ENCODE measurements at regions not wholly inside any gene's neighbourhood (a gene's known extent, or its start where the extent isn't known, plus 50 kb on each side); places are given as distances from the start of the nearest gene placed in this dataset.

GRCh38 chr6:102352552-102352951 is 959.0 kb downstream of the GRIK2 start:
- ATAC-seq = no peak

DNA sequence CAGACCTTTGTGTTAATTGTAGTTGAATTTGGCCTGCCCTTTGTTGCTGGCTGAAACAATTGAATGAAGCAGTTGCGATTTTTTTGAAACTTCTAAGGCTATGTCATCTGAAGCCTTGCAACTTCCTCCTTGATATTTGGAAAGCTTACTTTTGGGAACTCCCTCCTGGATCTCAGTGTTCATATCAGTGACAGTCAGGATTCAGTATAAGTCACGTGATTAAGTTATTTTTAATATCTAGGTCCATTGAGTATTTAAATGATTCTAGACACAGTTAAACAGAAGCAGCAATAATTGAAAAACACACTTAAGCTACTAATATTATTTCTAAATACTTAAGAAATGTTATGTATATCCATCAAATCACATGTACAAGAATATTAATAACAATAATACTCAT is 951.3 kb downstream of the GRIK2 start:
- ATAC-seq = no peak

- no peak for ATAC-seq
Observed at GRCh38 chr6:102340311-102340710, 946.8 kb downstream of the GRIK2 start.

- ATAC-seq = no peak
Observed at GRCh38 chr6:102333736-102334135, 940.2 kb downstream of the GRIK2 start.

DNA sequence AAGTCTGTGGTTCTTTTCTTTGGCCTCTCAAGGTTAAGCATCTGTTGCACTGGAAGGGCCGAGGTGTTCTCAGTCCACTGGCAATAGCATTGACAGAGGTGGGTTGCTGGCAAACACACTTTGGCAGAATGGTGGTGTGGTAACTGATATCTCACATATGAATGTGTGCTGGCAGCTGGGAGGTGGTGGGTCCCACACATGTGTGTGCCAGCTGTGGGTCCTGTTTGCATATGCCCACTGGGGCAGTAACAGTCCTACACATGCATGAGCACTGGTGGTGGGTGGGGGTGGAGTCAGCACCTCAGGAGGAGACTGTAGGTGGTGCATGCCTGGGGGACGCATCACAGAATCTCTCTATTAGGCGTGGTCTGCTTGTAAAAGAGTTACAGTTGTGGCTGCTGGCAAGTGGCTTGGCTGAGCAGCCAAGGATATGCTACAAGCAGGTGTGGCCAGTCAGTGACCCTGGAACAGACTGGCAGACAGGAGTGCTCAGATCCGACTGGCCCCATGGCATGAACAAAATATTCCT is 934.3 kb downstream of the GRIK2 start:
- no peak for ATAC-seq

DNA sequence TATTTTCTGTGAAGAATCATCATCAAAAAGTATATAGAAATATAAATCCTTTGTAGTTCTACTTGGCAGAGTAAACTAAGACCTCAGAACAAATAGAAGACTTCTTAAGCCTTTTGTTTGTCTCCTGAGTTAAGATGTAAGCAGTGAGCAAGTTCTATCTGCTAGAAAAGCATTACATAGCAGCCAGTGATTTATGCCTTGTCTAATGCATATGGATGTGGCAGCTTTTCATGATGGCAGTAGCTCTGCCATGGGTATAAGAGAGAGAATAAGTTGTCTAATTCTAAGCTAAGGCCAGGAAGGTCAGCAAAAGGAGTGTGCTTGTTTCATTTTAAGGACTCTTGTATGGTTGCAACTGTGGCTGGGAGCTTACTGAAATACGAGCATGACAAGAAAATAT is 920.2 kb downstream of the GRIK2 start:
- no peak for ATAC-seq

DNA sequence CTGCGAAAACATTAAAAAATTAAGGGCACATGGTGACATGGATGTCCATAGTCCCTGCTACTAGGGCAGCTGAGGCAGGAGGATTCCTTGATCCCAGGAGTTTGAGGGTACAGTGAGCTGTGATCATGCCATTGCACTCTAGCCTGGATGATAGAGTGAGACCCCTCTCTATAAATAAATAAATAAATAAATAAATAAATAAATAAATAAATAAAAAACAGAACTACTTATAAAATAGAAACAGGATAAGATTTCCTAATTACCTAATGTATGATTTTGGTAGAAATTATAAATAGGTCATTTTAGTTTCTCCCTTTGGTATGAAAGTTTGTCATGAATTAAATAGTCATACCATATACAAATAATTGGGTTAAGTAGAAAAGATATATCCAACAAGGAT is 916.2 kb downstream of the GRIK2 start:
- no peak for ATAC-seq

GRCh38 chr6:102300350-102300749 is 906.8 kb downstream of the GRIK2 start:
- ATAC-seq = no peak

GRCh38 chr6:102298051-102298450 is 904.5 kb downstream of the GRIK2 start:
- no peak for ATAC-seq

Data from esophagus mucosa (tissue), 1 donor.